ENCODE measurements at regions not wholly inside any gene's neighbourhood (a gene's known extent, or its start where the extent isn't known, plus 50 kb on each side); places are given as distances from the start of the nearest gene placed in this dataset.

- no peak overlapping the region for H4K8ac ChIP-seq (ENCODE audit: low read depth in 2 of 2, low read length in 2 of 2)
Observed at GRCh38 chrX:39688219-39688575, 409.6 kb downstream of the BCOR start.

More at GRCh38 chrX:39688219-39688575, 409.6 kb downstream of the BCOR start:
- Histone ChIP-seq H2BK5ac (ENCODE audit: low read depth, low read length, poor library complexity, severe bottlenecking) (no peak overlapping the region), H3K79me1 (ENCODE audit: low read depth in 1 of 2, low read length in 2 of 2) (no peaks in the 10 kb centered on the region), H2AFZ (replicated peaks; ENCODE audit: low read length, poor library complexity) (peak overlapping the region; percentile 84), H3K27ac (ENCODE audit: insufficient read depth, low read length) (no peak overlapping the region), H3K9me3 (ENCODE audit: control insufficient read depth, insufficient read depth, low read length) (0 out of 2 replicates have a peak, but pooled peaks cover 2% of the 10 kb centered on the region), H3K4me2 (ENCODE audit: low read depth, low read length) (peak overlapping the region; percentile 11), H3K4me3 (ENCODE audit: insufficient read depth, low read depth, low read length) (peak overlapping the region; percentile 31; the same call in 1 of the 2 replicates), H4K20me1 (ENCODE audit: insufficient read depth, low read length) (no peaks in the 10 kb centered on the region), H3K4me1 (ENCODE audit: control insufficient read depth, insufficient read depth, low read length) (no peaks in the 10 kb centered on the region), H2AK9ac (replicated peaks; ENCODE audit: low read depth, low read length, poor library complexity) (no peak overlapping the region), H3K18ac (ENCODE audit: low read depth, low read length) (no peak overlapping the region), H3K9ac (ENCODE audit: low read depth, low read length) (no peak overlapping the region), H4K91ac (ENCODE audit: insufficient read depth, low read depth, low read length) (no peak overlapping the region), H2BK20ac (ENCODE audit: low read depth, low read length) (no peak overlapping the region), H3K23ac (ENCODE audit: low read depth, low read length) (no peak overlapping the region), H2BK15ac (ENCODE audit: low read depth, low read length) (no peak overlapping the region), H3K36me3 (ENCODE audit: control insufficient read depth, insufficient read depth, low read length) (no peaks in the 10 kb centered on the region), H3K9me1 (ENCODE audit: insufficient read depth, low read length) (no peaks in the 10 kb centered on the region), H3K14ac (replicated peaks; ENCODE audit: low read depth, low read length) (no peak overlapping the region), H2AK5ac (ENCODE audit: low read depth, low read length) (no peak overlapping the region), H3K27me3 (ENCODE audit: control insufficient read depth, insufficient read depth, low read length) (peaks cover 39% of the 10 kb centered on the region), H2BK120ac (ENCODE audit: low read depth, low read length) (no peak overlapping the region), H3K4ac (ENCODE audit: low read depth, low read length) (no peak overlapping the region), H3K56ac (ENCODE audit: extremely low read depth, insufficient read depth, low read length) (no peak overlapping the region), H4K5ac (ENCODE audit: low read depth, low read length) (no peak overlapping the region)
- no peak for ATAC-seq (ENCODE audit: low read depth)
- dilution Hi-C loops (cut with HindIII; ENCODE audit: low sequenced_read_pairs, unreplicated experiment) (no loop called here), intact Hi-C loops (cut with micrococcal nuclease) (no loop called here), in situ Hi-C loops (cut with MboI; ENCODE audit: low sequenced_read_pairs) (no loop called here)
- CTCF ChIA-PET = no interaction called here
- POLR2A ChIA-PET (ENCODE audit: unreplicated experiment) = no interaction called here
- no peak for DNase-seq
- no TSS peak for BruUV-seq (replicated peaks)
- TF ChIP-seq CHD1 (IDR thresholded peaks at IDR 0.05; ENCODE audit: low read depth, low read length) (no peak), RFX5 (IDR thresholded peaks at IDR 0.05; ENCODE audit: low read depth, low read length) (no peak), RAD21 (IDR thresholded peaks at IDR 0.05; ENCODE audit: low read length) (no peak), POLR2A (IDR thresholded peaks at IDR 0.05; ENCODE audit: low read depth, low read length) (no peak), CTCF (conservative IDR thresholded peaks at IDR 0.05; ENCODE audit: low read depth, low read length) (no peak), CEBPB (IDR thresholded peaks at IDR 0.05; ENCODE audit: low read depth, low read length) (no peak)
- 52% methylated on average over 6 of the region's 9 CpGs; no CpG with 5 or more reads in 1 of the 2 experiments for WGBS, 2 experiments (ENCODE audit: extremely low coverage in 2 of 2, insufficient read length in 1 of 2)

Measured in IMR-90 (cell line).